ENCODE measurements at regions not wholly inside any gene's neighbourhood (a gene's known extent, or its start where the extent isn't known, plus 50 kb on each side); places are given as distances from the start of the nearest gene placed in this dataset.

GRCh38 chr10:61321041-61321857 lies 131.9 kb downstream of the TMEM26 start:
- TF ChIP-seq EZH2 (IDR thresholded peaks at IDR 0.05; ENCODE audit: insufficient read depth, poor library complexity, severe bottlenecking) = no peak
- no peak for TF ChIP-seq EZH2phosphoT487 (IDR thresholded peaks at IDR 0.05; ENCODE audit: insufficient read depth, low read depth)
